Neural cell (in vitro differentiated cells): ENCODE measurements at regions not wholly inside any gene's neighbourhood (a gene's known extent, or its start where the extent isn't known, plus 50 kb on each side); places are given as distances from the start of the nearest gene placed in this dataset.

ENCODE experiments used
- H2AFZ ChIP-seq: fragments of 200-600, 300-800 bp; sonication (generic), shearing (Covaris generic); 2 replicates; pipeline ENCODE4 v1.6.0; 2014; ENCODE audit warnings: low read depth, mild to moderate bottlenecking, antibody characterized with exemption, low read length, moderate library complexity
- H3F3A ChIP-seq: fragments of 200-600 bp; shearing (Covaris generic); 2 replicates; pipeline ENCODE4 v1.6.1; 2016; ENCODE audit warnings: mild to moderate bottlenecking, moderate library complexity, mixed read lengths, antibody characterized with exemption, low read length; ENCODE audit not compliant: insufficient read depth, poor library complexity, severe bottlenecking
- H3K27ac ChIP-seq: fragments of 200-600, 300-800 bp; sonication (generic), shearing (Covaris generic); 2 replicates; pipeline ENCODE4 v1.5.1; 2014; ENCODE audit warnings: mild to moderate bottlenecking, low read length, moderate library complexity
- H3K27me3 ChIP-seq: fragments of 300-800, 200-600 bp; sonication (generic), shearing (Covaris generic); 2 replicates; pipeline ENCODE4 v1.6.0; 2014; ENCODE audit warnings: mild to moderate bottlenecking, low read depth, low read length, moderate library complexity; ENCODE audit not compliant: insufficient read depth
- H3K36me3 ChIP-seq: fragments of 300-800, 200-600 bp; sonication (generic), shearing (Covaris generic); 2 replicates; pipeline ENCODE4 v1.5.1; 2014; ENCODE audit warnings: mild to moderate bottlenecking, antibody characterized with exemption, low read length, moderate library complexity; ENCODE audit not compliant: insufficient read depth
- H3K4me2 ChIP-seq: fragments of 300-800, 200-600 bp; sonication (generic), shearing (Covaris generic); 2 replicates; pipeline ENCODE4 v1.6.0; 2014; ENCODE audit warnings: mild to moderate bottlenecking, low read length
- H3K4me3 ChIP-seq: fragments of 300-800, 200-600 bp; sonication (generic), shearing (Covaris generic); 2 replicates; pipeline ENCODE4 v1.5.1; 2014; ENCODE audit warnings: mild to moderate bottlenecking, low read length, moderate library complexity
- H3K79me2 ChIP-seq: fragments of 200-600 bp; shearing (Covaris generic); replicated peaks from 2 replicates; pipeline ENCODE4 v1.6.0; 2014; ENCODE audit warnings: mild to moderate bottlenecking, low read length, moderate library complexity; ENCODE audit not compliant: insufficient read depth
- H3K9ac ChIP-seq: fragments of 300-800, 200-600 bp; sonication (generic), shearing (Covaris generic); 2 replicates; pipeline ENCODE4 v1.6.1; 2016; ENCODE audit warnings: mild to moderate bottlenecking, low read length, mixed read lengths
- H3K9me2 ChIP-seq: fragments of 200-600 bp; shearing (Covaris generic); 2 replicates; pipeline ENCODE4 v1.6.1; 2016; ENCODE audit warnings: mild to moderate bottlenecking, low read length, mixed read lengths; ENCODE audit not compliant: insufficient read depth
- H3K9me3 ChIP-seq: fragments of 200-600, 300-800 bp; sonication (generic), shearing (Covaris generic); 2 replicates; pipeline ENCODE4 v1.6.1; 2016; ENCODE audit warnings: mild to moderate bottlenecking, mixed run types, low read length, moderate library complexity, mixed read lengths
- H4K20me1 ChIP-seq: fragments of 200-600 bp; shearing (Covaris generic); 2 replicates; pipeline ENCODE4 v1.6.1; 2016; ENCODE audit warnings: mild to moderate bottlenecking, mixed run types; ENCODE audit not compliant: insufficient read depth
- CTCF ChIP-seq: fragments of 450-650 bp; IDR thresholded peaks from 2 replicates; pipeline ENCODE4 v1.5.1; 2014; ENCODE audit warnings: antibody characterized with exemption, mild to moderate bottlenecking, moderate library complexity; ENCODE audit not compliant: poor library complexity, severe bottlenecking
- EP300 ChIP-seq: fragments of 450-650 bp; conservative IDR thresholded peaks from 2 replicates; pipeline ENCODE4 v1.6.1; 2014; ENCODE audit warnings: antibody characterized with exemption, mild to moderate bottlenecking, moderate library complexity; ENCODE audit not compliant: poor library complexity, severe bottlenecking
- EZH2 ChIP-seq: fragments of 200-600, 300-800 bp; shearing (Covaris generic), sonication (generic); IDR thresholded peaks from 2 replicates; pipeline ENCODE4 v1.6.1; 2014; ENCODE audit warnings: antibody characterized with exemption, low read length, borderline replicate concordance, mild to moderate bottlenecking; ENCODE audit not compliant: insufficient read depth, poor library complexity, severe bottlenecking
- MXI1 ChIP-seq: fragments of 450-650 bp; conservative IDR thresholded peaks from 2 replicates; pipeline ENCODE4 v1.6.1; 2014; ENCODE audit warnings: antibody characterized with exemption, mild to moderate bottlenecking; ENCODE audit not compliant: poor library complexity, severe bottlenecking
- POLR2AphosphoS5 ChIP-seq: IDR thresholded peaks from 2 replicates; pipeline ENCODE4 v1.6.1; 2012
- RAD21 ChIP-seq: fragments of 450-650 bp; conservative IDR thresholded peaks from 2 replicates; pipeline ENCODE4 v1.6.1; 2014; ENCODE audit warnings: antibody characterized with exemption, mild to moderate bottlenecking, moderate library complexity
- SMC3 ChIP-seq: fragments of 450-650 bp; conservative IDR thresholded peaks from 2 replicates; pipeline ENCODE4 v1.6.1; 2014; ENCODE audit warnings: antibody characterized with exemption, mild to moderate bottlenecking, moderate library complexity; ENCODE audit not compliant: poor library complexity
- TAF1 ChIP-seq: IDR thresholded peaks from 2 replicates; pipeline ENCODE4 v1.6.1; 2012; ENCODE audit warnings: low read depth
- TF ChIP-seq, protein P1 (sequence below): IDR thresholded peaks from 2 replicates; pipeline ENCODE4 v1.6.1; 2012; ENCODE audit warnings: borderline replicate concordance

DNA sequence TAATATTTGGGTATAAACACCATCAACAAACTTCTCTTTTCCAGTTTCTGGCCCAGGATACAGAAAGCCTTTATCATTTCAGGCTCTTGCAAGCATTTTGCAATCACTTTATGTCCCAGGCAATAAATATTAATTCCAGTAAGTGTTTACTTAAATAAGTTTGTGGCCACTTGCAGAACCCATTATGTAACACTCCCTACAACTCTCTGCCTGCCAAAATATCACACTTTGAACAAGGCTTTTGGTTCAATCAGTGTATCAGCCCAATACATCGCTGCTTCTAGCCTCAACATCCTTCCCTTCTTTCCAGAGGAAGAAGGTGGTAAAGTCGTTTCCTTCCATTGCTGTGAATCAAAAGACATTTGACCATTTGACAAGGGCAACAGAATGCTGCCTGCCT, 203.0 kb upstream of the USP25 start:
- Histone ChIP-seq H3K9me2 (no peaks in the 10 kb centered on the region), H3K27me3 (no peaks in the 10 kb centered on the region), H3K9me3 (no peaks in the 10 kb centered on the region), H3F3A (no peaks in the 10 kb centered on the region), H3K36me3 (no peaks in the 10 kb centered on the region), H3K4me2 (no peak overlapping the region), H2AFZ (no peak overlapping the region), H3K9ac (no peak overlapping the region), H3K79me2 (no peaks in the 10 kb centered on the region), H3K27ac (no peak overlapping the region), H4K20me1 (no peaks in the 10 kb centered on the region), H3K4me3 (no peak overlapping the region)
- no peak for TF ChIP-seq CTCF

DNA sequence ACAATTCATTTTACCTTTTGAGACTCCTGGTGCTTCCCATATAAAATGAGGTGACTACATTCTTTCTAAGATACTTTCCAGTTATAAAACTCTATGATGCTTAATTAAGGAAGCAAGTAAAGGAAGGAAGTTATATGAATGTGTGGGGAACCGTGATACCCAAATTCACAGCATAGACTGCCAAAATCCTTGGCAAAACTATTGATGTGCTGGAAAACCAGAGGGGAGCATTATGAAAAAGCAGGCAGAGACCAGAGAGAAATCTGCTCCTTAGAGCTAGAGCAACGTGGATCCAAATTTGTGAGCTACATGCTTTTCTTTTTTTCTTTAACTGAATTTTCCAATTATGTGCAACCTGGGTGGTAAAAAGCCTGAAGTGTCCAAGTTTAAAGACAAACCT, 201.4 kb upstream of the USP25 start:
- no peak overlapping the region for H3K9ac ChIP-seq
- H3K27ac ChIP-seq: no peak overlapping the region
- no peaks in the 10 kb centered on the region for H3K27me3 ChIP-seq
- no peak overlapping the region for H2AFZ ChIP-seq
- TF ChIP-seq, protein P1, sequence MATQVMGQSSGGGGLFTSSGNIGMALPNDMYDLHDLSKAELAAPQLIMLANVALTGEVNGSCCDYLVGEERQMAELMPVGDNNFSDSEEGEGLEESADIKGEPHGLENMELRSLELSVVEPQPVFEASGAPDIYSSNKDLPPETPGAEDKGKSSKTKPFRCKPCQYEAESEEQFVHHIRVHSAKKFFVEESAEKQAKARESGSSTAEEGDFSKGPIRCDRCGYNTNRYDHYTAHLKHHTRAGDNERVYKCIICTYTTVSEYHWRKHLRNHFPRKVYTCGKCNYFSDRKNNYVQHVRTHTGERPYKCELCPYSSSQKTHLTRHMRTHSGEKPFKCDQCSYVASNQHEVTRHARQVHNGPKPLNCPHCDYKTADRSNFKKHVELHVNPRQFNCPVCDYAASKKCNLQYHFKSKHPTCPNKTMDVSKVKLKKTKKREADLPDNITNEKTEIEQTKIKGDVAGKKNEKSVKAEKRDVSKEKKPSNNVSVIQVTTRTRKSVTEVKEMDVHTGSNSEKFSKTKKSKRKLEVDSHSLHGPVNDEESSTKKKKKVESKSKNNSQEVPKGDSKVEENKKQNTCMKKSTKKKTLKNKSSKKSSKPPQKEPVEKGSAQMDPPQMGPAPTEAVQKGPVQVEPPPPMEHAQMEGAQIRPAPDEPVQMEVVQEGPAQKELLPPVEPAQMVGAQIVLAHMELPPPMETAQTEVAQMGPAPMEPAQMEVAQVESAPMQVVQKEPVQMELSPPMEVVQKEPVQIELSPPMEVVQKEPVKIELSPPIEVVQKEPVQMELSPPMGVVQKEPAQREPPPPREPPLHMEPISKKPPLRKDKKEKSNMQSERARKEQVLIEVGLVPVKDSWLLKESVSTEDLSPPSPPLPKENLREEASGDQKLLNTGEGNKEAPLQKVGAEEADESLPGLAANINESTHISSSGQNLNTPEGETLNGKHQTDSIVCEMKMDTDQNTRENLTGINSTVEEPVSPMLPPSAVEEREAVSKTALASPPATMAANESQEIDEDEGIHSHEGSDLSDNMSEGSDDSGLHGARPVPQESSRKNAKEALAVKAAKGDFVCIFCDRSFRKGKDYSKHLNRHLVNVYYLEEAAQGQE: no peak
- no peak for TF ChIP-seq POLR2AphosphoS5
- no peak for TF ChIP-seq TAF1
- no peak for TF ChIP-seq EZH2
- no peak for TF ChIP-seq SMC3
- TF ChIP-seq RAD21: no peak
- no peaks in the 10 kb centered on the region for H3K9me3 ChIP-seq
- H3K9me2 ChIP-seq: no peaks in the 10 kb centered on the region
- H3K4me2 ChIP-seq: no peak overlapping the region
- H3K79me2 ChIP-seq: no peaks in the 10 kb centered on the region
- H4K20me1 ChIP-seq: no peaks in the 10 kb centered on the region
- no peaks in the 10 kb centered on the region for H3F3A ChIP-seq
- H3K36me3 ChIP-seq: no peaks in the 10 kb centered on the region
- H3K4me3 ChIP-seq: no peak overlapping the region

DNA sequence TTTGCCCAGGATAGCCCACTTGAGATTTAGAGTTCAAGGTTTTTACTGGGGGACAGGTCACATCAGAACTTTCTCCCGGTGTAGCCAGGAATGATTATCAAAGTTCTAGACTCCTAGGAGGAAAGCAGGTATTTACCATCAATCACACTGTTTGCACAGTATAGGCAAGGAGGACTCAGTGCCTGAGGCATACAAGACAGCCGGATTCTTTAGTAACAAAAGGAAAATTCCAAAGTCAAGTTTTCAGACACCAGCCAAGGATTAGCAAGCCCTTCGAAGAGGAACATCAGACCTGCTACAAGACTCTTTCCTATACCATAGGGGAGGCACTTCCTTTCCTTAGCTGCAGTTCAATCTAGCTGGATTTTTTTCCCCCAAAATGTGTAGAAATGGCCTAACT, 197.8 kb upstream of the USP25 start:
- Histone ChIP-seq H4K20me1 (no peaks in the 10 kb centered on the region), H3K27ac (no peak overlapping the region), H3K27me3 (no peaks in the 10 kb centered on the region), H3K9ac (no peak overlapping the region), H3K9me2 (no peaks in the 10 kb centered on the region), H3F3A (no peaks in the 10 kb centered on the region), H3K36me3 (no peaks in the 10 kb centered on the region), H2AFZ (no peak overlapping the region), H3K4me2 (no peak overlapping the region), H3K9me3 (no peaks in the 10 kb centered on the region), H3K4me3 (no peak overlapping the region), H3K79me2 (no peaks in the 10 kb centered on the region)
- TF ChIP-seq EP300: no peak
- no peak for TF ChIP-seq EZH2
- TF ChIP-seq RAD21: no peak
- TF ChIP-seq SMC3: no peak
- no peak for TF ChIP-seq TAF1
- no peak for TF ChIP-seq MXI1
- no peak for TF ChIP-seq CTCF
- TF ChIP-seq POLR2AphosphoS5: no peak
- TF ChIP-seq, protein P1: no peak
